ENCODE measurements at regions not wholly inside any gene's neighbourhood (a gene's known extent, or its start where the extent isn't known, plus 50 kb on each side); places are given as distances from the start of the nearest gene placed in this dataset.
"Not testable (repeated sequence)": the region's sequence is repeated elsewhere in the genome, so short reads cannot be mapped to it uniquely, and the experiment has no call there.

- H3K9ac ChIP-seq (ENCODE audit: low read length): no peak overlapping the region
- no peak overlapping the region for H3K4me3 ChIP-seq (ENCODE audit: low read length)
- H2AFZ ChIP-seq (ENCODE audit: low read depth, low read length): no peak overlapping the region
Measured at GRCh38 chr5:166803058-166803457, 1488.4 kb upstream of the WWC1 start.

GRCh38 chr5:166804223-166804622 lies 1487.2 kb upstream of the WWC1 start:
- H3K27me3 ChIP-seq (ENCODE audit: insufficient read depth, low read depth, low read length); H3K79me2 ChIP-seq (replicated peaks; ENCODE audit: insufficient read depth, low read length); H3K9me2 ChIP-seq (ENCODE audit: insufficient read depth, low read length): not testable (repeated sequence)

More at GRCh38 chr5:166803058-166803457, 1488.4 kb upstream of the WWC1 start:
- Histone ChIP-seq H3K36me3 (ENCODE audit: insufficient read depth, low read length) (no peaks in the 10 kb centered on the region), H3K4me2 (ENCODE audit: low read length) (no peak overlapping the region), H3K79me2 (replicated peaks; ENCODE audit: insufficient read depth, low read length) (no peaks in the 10 kb centered on the region), H4K20me1 (ENCODE audit: insufficient read depth) (no peaks in the 10 kb centered on the region), H3K9me3 (ENCODE audit: low read length) (no peaks in the 10 kb centered on the region), H3K27me3 (ENCODE audit: insufficient read depth, low read depth, low read length) (no peaks in the 10 kb centered on the region), H3F3A (ENCODE audit: insufficient read depth, low read length, poor library complexity, severe bottlenecking) (no peaks in the 10 kb centered on the region), H3K27ac (ENCODE audit: low read length) (no peak overlapping the region), H3K9me2 (ENCODE audit: insufficient read depth, low read length) (no peaks in the 10 kb centered on the region)
- TF ChIP-seq EZH2 (IDR thresholded peaks at IDR 0.05; ENCODE audit: borderline replicate concordance, insufficient read depth, low read length, poor library complexity, severe bottlenecking): no peak
- no peak for TF ChIP-seq CTCF (IDR thresholded peaks at IDR 0.05; ENCODE audit: poor library complexity, severe bottlenecking)
- TF ChIP-seq SMC3 (conservative IDR thresholded peaks at IDR 0.05; ENCODE audit: poor library complexity): no peak
- TF ChIP-seq POLR2AphosphoS5 (IDR thresholded peaks at IDR 0.05): no peak
- no peak for TF ChIP-seq RAD21 (conservative IDR thresholded peaks at IDR 0.05)
- no peak for TF ChIP-seq TAF1 (IDR thresholded peaks at IDR 0.05; ENCODE audit: low read depth)
- no peak for TF ChIP-seq MXI1 (conservative IDR thresholded peaks at IDR 0.05; ENCODE audit: poor library complexity, severe bottlenecking)
- no peak for TF ChIP-seq REST (IDR thresholded peaks at IDR 0.05; ENCODE audit: borderline replicate concordance)
- TF ChIP-seq EP300 (conservative IDR thresholded peaks at IDR 0.05; ENCODE audit: poor library complexity, severe bottlenecking): no peak

GRCh38 chr5:166804693-166805092 lies 1486.8 kb upstream of the WWC1 start:
- not testable (repeated sequence) for H2AFZ ChIP-seq (ENCODE audit: low read depth, low read length); H3K4me3 ChIP-seq (ENCODE audit: low read length); H3F3A ChIP-seq (ENCODE audit: insufficient read depth, low read length, poor library complexity, severe bottlenecking); H3K9me3 ChIP-seq (ENCODE audit: low read length); H4K20me1 ChIP-seq (ENCODE audit: insufficient read depth); H3K27ac ChIP-seq (ENCODE audit: low read length); H3K9ac ChIP-seq (ENCODE audit: low read length); H3K4me2 ChIP-seq (ENCODE audit: low read length); H3K79me2 ChIP-seq (replicated peaks; ENCODE audit: insufficient read depth, low read length); H3K27me3 ChIP-seq (ENCODE audit: insufficient read depth, low read depth, low read length); H3K36me3 ChIP-seq (ENCODE audit: insufficient read depth, low read length); H3K9me2 ChIP-seq (ENCODE audit: insufficient read depth, low read length)

More at GRCh38 chr5:166804223-166804622, 1487.2 kb upstream of the WWC1 start:
- H3K4me2 ChIP-seq (ENCODE audit: low read length); H3K9ac ChIP-seq (ENCODE audit: low read length); H4K20me1 ChIP-seq (ENCODE audit: insufficient read depth); H2AFZ ChIP-seq (ENCODE audit: low read depth, low read length); H3K36me3 ChIP-seq (ENCODE audit: insufficient read depth, low read length); H3K9me3 ChIP-seq (ENCODE audit: low read length); H3K27ac ChIP-seq (ENCODE audit: low read length); H3K4me3 ChIP-seq (ENCODE audit: low read length); H3F3A ChIP-seq (ENCODE audit: insufficient read depth, low read length, poor library complexity, severe bottlenecking): not testable (repeated sequence)

DNA sequence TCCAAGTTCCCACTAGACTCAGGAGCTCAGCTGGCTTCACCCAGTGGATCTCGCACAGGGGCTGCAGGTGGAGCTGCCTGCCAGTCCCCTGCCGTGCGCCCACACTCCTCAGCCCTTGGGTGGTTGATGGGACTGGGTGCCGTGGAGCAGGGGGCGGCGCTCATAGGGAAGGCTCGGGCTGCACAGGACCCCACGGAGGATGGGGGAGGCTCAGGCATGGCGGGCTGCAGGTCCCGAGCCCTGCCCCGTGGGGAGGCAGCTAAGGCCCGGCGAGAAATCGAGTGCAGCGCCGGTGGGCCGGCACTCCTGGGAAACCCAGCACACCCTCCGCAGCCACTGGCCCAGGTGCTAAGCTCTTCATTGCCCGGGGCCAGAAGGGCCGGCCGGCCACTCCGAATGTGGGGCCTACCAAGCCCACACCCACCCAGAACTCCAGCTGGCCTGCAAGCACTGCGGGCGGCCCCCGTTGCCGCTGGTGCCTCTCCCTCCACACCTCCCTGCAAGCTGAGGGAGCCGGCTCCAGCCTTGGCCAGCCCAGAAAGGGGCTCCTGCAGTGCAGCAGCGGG lies 1481.3 kb upstream of the WWC1 start:
- H3K9ac ChIP-seq (ENCODE audit: low read length); H3K36me3 ChIP-seq (ENCODE audit: insufficient read depth, low read length); H3K27ac ChIP-seq (ENCODE audit: low read length); H3F3A ChIP-seq (ENCODE audit: insufficient read depth, low read length, poor library complexity, severe bottlenecking); H3K79me2 ChIP-seq (replicated peaks; ENCODE audit: insufficient read depth, low read length); H2AFZ ChIP-seq (ENCODE audit: low read depth, low read length); H3K9me3 ChIP-seq (ENCODE audit: low read length); H3K4me2 ChIP-seq (ENCODE audit: low read length); H4K20me1 ChIP-seq (ENCODE audit: insufficient read depth); H3K4me3 ChIP-seq (ENCODE audit: low read length); H3K9me2 ChIP-seq (ENCODE audit: insufficient read depth, low read length); H3K27me3 ChIP-seq (ENCODE audit: insufficient read depth, low read depth, low read length): not testable (repeated sequence)
